HG03378 (cell line): ENCODE measurements at regions not wholly inside any gene's neighbourhood (a gene's known extent, or its start where the extent isn't known, plus 50 kb on each side); places are given as distances from the start of the nearest gene placed in this dataset.
"Not testable (repeated sequence)": the region's sequence is repeated elsewhere in the genome, so short reads cannot be mapped to it uniquely, and the experiment has no call there.

ENCODE experiments used
- ATAC-seq: cut with Tn5 transposase; IDR thresholded peaks from one replicate; pipeline ENCODE4 v1.9.1; 2021; ENCODE audit warnings: mild to moderate bottlenecking, moderate library complexity; ENCODE audit not compliant: unreplicated experiment

DNA sequence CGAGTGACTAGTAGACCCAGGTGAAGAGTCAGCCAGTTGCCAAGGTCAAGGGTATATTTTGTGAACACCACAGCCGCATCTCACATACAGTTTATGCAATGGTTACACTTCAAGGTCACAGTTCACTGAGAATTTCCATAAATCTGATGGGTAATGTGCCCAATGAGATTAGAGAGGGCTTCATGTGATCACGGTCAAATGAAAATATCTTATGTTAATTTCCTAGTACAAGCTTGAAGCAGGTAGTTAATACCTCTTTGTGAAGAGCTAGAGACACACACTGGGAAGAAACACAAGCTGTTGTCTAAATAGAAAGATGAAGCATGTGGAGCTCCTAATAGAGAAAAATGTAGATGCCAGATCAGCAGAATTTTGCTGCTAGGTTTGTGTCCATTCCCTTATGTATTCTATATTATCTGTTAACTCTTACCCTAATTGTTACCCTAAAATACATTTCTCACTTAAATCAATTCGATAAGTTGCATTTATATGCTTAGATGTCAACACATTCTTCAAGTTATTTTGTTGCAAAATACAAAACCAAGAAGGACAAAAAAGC, 136.0 kb downstream of the NR2F2 start:
- no peak for ATAC-seq

GRCh38 chr15:96468036-96468435, 137.5 kb downstream of the NR2F2 start:
- no peak for ATAC-seq

DNA sequence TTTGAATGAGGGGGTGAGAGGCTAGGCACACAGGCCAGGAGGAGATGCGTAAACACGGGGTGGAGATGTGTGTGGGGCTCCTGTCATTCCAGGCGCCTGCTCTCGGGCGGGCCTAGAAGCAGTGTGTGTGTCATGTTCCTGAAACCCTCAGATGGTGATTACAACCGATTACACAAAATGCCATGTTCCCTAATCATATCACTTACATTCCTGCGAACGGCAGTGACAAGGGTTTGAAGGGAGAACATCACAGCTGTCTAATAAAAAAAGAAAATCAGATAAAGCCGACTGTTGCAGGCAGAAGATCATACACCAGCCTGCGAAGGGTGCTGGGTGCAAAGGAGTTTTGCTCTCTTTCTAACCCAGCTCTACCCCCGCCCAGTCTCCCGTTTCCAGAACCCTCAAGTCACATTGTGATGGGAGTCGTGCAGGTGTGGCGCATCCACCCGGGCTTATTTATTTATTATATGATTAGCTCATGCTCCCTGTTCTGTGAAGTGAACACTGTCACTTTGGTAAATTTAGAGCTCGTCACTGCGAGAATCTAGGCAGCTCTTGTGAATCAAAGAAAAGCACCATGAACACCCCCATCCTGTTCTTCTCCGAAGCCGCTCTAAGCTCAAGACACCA, 140.3 kb downstream of the NR2F2 start:
- ATAC-seq: no peak

- ATAC-seq: no peak
These were observed 142.2 kb downstream of the NR2F2 start for GRCh38 chr15:96472681-96473080.

GRCh38 chr15:96473556-96473955, 143.1 kb downstream of the NR2F2 start:
- ATAC-seq: no peak

- ATAC-seq: no peak
These were observed 143.7 kb downstream of the NR2F2 start for GRCh38 chr15:96474231-96474664.

DNA sequence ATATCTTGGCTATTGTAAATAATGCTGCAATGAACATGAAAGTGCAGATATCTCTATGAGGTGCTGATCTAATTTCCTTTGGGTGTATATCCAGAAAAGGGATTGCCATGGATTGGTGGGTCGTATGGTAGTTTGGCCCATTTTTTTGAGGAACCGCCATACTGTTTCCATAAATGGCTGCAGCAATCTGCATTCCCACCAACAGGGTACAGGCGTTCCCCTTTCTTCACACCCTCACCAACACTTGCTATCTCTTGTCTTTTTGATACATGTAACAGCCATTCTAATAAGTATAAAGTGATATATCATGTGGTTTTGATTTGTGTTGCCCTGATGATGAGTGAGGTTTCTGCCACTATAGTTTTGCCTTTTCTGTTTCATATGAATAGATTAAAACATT, 146.7 kb downstream of the NR2F2 start:
- no peak for ATAC-seq

GRCh38 chr15:96484412-96484811, 153.9 kb downstream of the NR2F2 start:
- not testable (repeated sequence) for ATAC-seq

DNA sequence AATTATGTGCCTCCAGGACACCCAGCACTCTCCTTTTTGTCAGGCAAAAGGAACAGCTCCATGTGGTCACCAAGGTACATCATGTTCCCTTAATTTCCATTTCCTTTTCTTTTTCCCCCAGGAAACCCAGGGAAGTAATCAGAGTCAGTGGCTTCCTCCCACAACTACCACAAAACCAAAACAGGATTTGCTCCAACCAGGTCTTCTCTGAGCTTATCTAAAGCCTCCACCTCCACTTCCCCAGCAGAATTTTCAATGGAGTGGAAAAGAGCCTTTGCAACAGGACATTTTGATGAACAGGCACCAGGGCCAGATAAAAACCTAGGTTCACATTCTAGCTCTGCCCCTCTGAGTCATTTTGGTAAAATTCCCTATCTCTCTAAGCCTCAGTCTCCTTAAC, 154.3 kb downstream of the NR2F2 start:
- no peak for ATAC-seq

- ATAC-seq: no peak
These were observed 156.7 kb downstream of the NR2F2 start for GRCh38 chr15:96487245-96487644.

GRCh38 chr15:96491066-96491699, 160.7 kb downstream of the NR2F2 start:
- not testable (repeated sequence) for ATAC-seq

- not testable (repeated sequence) for ATAC-seq
These were observed 161.5 kb downstream of the NR2F2 start for GRCh38 chr15:96491700-96492644.

DNA sequence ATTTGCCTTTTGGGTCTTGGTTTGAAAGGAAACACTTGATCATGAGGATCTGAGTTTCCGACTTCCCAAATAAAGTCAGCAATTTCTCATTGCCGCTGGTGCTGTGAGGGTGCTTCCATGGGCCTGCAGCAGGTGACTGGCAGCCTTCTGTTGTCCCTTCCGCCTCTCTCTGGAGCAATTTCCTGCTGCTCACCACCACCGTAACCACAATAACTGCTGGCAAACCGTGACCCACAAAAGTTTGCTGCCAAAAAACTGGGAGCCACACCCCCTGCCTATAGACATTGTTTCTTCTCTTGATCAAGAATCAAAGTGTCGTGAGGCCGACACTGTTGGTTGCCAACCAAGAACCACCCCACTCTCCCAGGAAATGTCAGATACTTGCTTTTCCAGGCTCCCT, 164.0 kb downstream of the NR2F2 start:
- ATAC-seq: no peak

DNA sequence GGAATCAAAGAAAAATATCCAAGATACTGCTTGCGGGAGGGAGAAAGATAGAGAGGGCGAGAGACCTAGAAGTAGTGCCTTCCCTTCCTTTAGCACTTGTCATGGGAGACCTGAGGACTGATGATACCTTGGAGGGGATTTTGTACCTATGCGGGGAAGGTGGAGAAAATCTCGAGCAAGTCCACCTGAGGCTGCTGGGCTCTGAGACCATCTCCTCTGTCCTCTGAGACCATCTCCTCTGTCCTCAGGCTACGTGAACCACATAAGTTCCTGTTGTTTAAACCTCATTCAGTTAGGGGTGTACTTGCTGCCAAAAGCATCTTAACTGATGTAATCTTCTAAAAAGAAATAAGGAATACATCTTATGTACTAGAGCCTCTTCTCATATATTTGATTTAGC, 164.9 kb downstream of the NR2F2 start:
- ATAC-seq: no peak

DNA sequence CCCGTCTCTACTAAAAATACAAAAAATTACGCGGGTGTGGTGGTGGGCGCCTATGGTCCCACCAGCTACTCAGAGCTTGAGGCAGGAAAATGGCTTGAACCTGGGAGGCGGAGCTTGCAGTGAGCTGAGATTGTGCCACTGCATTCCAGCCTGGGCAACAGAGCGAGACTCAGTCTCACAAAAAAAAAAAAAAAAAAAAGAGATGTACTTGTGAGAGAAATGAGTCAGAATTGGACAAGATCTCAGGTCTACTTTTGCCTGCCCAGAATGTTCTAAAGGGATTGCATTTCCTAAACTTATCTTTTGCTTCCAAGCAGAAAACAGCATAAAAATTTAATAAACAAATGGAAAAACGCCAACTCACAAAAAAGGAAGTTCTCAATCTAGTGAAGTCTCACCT, 167.5 kb downstream of the NR2F2 start:
- ATAC-seq: no peak

- no peak for ATAC-seq
These were observed 170.0 kb downstream of the NR2F2 start for GRCh38 chr15:96500508-96500907.

- no peak for ATAC-seq
These were observed 170.9 kb downstream of the NR2F2 start for GRCh38 chr15:96501362-96501761.

- ATAC-seq: no peak
These were observed 171.7 kb downstream of the NR2F2 start for GRCh38 chr15:96502196-96502595.

DNA sequence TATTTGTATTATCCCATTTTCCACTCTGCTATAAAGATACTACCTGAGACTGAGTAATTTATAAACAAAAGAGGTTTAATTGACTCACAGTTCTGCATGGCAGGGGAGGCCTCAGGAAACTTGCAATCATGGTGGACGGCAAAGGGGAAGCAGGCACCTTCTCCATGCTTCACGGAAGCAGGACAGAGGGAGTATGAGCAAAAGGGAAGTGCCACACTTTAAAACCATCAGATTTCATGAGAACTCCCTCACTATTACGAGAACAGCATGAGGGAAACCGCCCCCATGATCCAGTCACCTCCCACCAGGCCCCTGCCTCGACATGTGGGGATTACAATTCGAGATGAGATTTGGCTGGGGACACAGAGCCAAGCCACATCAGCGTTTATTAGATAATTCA, 172.8 kb downstream of the NR2F2 start:
- ATAC-seq: no peak

- no peak for ATAC-seq
These were observed 173.9 kb downstream of the NR2F2 start for GRCh38 chr15:96504371-96504770.

GRCh38 chr15:96505014-96505413, 174.5 kb downstream of the NR2F2 start:
- ATAC-seq: no peak
